Keratinocyte (primary cell): ENCODE measurements at regions not wholly inside any gene's neighbourhood (a gene's known extent, or its start where the extent isn't known, plus 50 kb on each side); places are given as distances from the start of the nearest gene placed in this dataset.

Experiments
- DNase-seq: peaks from one replicate; pipeline ENCODE4 v3.0.0-alpha.2; 2011; ENCODE audit warnings: low read depth, missing footprints, low spot score
- FAIRE-seq: peaks from 2 replicates; lab custom pipeline; 2011; peaks lifted over from hg19 to GRCh38; lab: Jason Lieb, UNC
- H2AFZ ChIP-seq: 2 replicates; pipeline ENCODE4 v1.6.0; 2012; ENCODE audit warnings: low read length, control low read depth, inconsistent platforms; ENCODE audit not compliant: control insufficient read depth
- H3K27ac ChIP-seq: 2 replicates; pipeline ENCODE4 v1.5.1; 2011; ENCODE audit warnings: low read length; ENCODE audit not compliant: control insufficient read depth, insufficient read depth
- H3K27me3 ChIP-seq: 3 replicates; pipeline ENCODE4 v1.6.0; 2011; ENCODE audit warnings: low read length; ENCODE audit not compliant: control insufficient read depth, insufficient read depth; ENCODE audit errors: extremely low read depth
- H3K36me3 ChIP-seq, 2 experiments: 2 replicates in 1 of 2; 3 replicates in 1 of 2; pipeline ENCODE4 v1.5.1; 2011; ENCODE audit warnings: low read length in 2 of 2, mild to moderate bottlenecking in 1 of 2; ENCODE audit not compliant: control insufficient read depth in 2 of 2, insufficient read depth in 2 of 2; ENCODE audit errors: extremely low read depth in 1 of 2
- H3K4me1 ChIP-seq: 3 replicates; pipeline ENCODE4 v1.5.1; 2011; ENCODE audit warnings: low read length; ENCODE audit not compliant: control insufficient read depth, insufficient read depth; ENCODE audit errors: extremely low read depth
- H3K4me2 ChIP-seq: 3 replicates; pipeline ENCODE4 v1.6.0; 2011; ENCODE audit warnings: low read depth, low read length; ENCODE audit not compliant: control insufficient read depth, insufficient read depth; ENCODE audit errors: extremely low read depth
- H3K4me3 ChIP-seq, 3 experiments: fragments of 200-600 bp in 1 of 3; sonication (generic) in 1 of 3; 2 replicates in 2 of 3; 3 replicates in 1 of 3; pipeline ENCODE4 v1.5.1; 2011 to 2016; ENCODE audit warnings: low read length in 3 of 3, mild to moderate bottlenecking in 3 of 3, control low read depth in 2 of 3, inconsistent platforms in 1 of 3, low read depth in 1 of 3, mixed read lengths in 1 of 3, mixed run types in 1 of 3, moderate library complexity in 1 of 3; ENCODE audit not compliant: control insufficient read depth in 2 of 3, insufficient read depth in 2 of 3; ENCODE audit errors: extremely low read depth in 1 of 3
- H3K79me2 ChIP-seq: 2 replicates; pipeline ENCODE4 v1.6.0; 2012; ENCODE audit warnings: low read length; ENCODE audit not compliant: control insufficient read depth, insufficient read depth
- H3K9ac ChIP-seq: 3 replicates; pipeline ENCODE4 v1.6.0; 2011; ENCODE audit warnings: low read length; ENCODE audit not compliant: control insufficient read depth, insufficient read depth; ENCODE audit errors: extremely low read depth
- H3K9me1 ChIP-seq: 3 replicates; pipeline ENCODE4 v1.6.0; 2011; ENCODE audit warnings: low read length; ENCODE audit not compliant: control insufficient read depth, insufficient read depth; ENCODE audit errors: extremely low read depth
- H3K9me3 ChIP-seq: 2 replicates; pipeline ENCODE4 v1.5.1; 2012; ENCODE audit warnings: low read depth, low read length; ENCODE audit not compliant: control insufficient read depth
- H4K20me1 ChIP-seq: 3 replicates; pipeline ENCODE4 v1.6.0; 2011; ENCODE audit warnings: low read length; ENCODE audit not compliant: control insufficient read depth, insufficient read depth; ENCODE audit errors: extremely low read depth
- CTCF ChIP-seq, 3 experiments: IDR thresholded peaks in 1 of 3; conservative IDR thresholded peaks in 1 of 3; optimal IDR thresholded peaks in 1 of 3; 2 replicates in 2 of 3; 3 replicates in 1 of 3; pipeline versions ENCODE3 to v1.5.1; 2011; ENCODE audit warnings: low read length in 3 of 3, mild to moderate bottlenecking in 3 of 3, moderate library complexity in 2 of 3, control low read depth in 1 of 3, inconsistent platforms in 1 of 3; ENCODE audit not compliant: insufficient read depth in 2 of 3; ENCODE audit errors: extremely low read depth in 1 of 3
- EZH2 ChIP-seq: IDR thresholded peaks from one replicate; pipeline ENCODE4 v1.6.1; 2012; ENCODE audit warnings: inconsistent platforms, mild to moderate bottlenecking, low read length, moderate library complexity
- dilution Hi-C: fragments of 300-500 bp; cut with MboI; formaldehyde crosslinking; loops from one replicate; pipeline ENCODE4 v1.7.0; 2020; ENCODE audit warnings: low sequenced_read_pairs; ENCODE audit not compliant: extremely low pct_ligation_motif_present

- Histone ChIP-seq H3K4me2 (no peak overlapping the region), H3K79me2 (no peaks in the 10 kb centered on the region), H3K4me3 (no peak overlapping the region), H3K27me3 (no peaks in the 10 kb centered on the region), H3K9me3 (no peaks in the 10 kb centered on the region), H2AFZ (no peak overlapping the region), H3K27ac (no peak overlapping the region), H3K9ac (no peak overlapping the region), H3K4me1 (no peaks in the 10 kb centered on the region), H4K20me1 (no peaks in the 10 kb centered on the region), H3K9me1 (no peaks in the 10 kb centered on the region), H3K36me3 (no peaks in the 10 kb centered on the region)
- FAIRE-seq (no peak), DNase-seq (no peak)
- TF ChIP-seq CTCF (optimal IDR thresholded peaks at IDR 0.05 in 1 of 3, IDR thresholded peaks at IDR 0.05 in 1 of 3, conservative IDR thresholded peaks at IDR 0.05 in 1 of 3; ENCODE audit: extremely low read depth in 1 of 3, insufficient read depth in 2 of 3, low read length in 3 of 3) (no peak), EZH2 (no peak)
- dilution Hi-C loops, result no loop called here
Measured at GRCh38 chr7:46533946-46534345, 612.9 kb upstream of the IGFBP3 start.

GRCh38 chr7:46532571-46532970 is 611.5 kb upstream of the IGFBP3 start:
- FAIRE-seq (no peak), DNase-seq (no peak)
- Histone ChIP-seq H3K36me3 (no peaks in the 10 kb centered on the region), H3K4me3 (no peak overlapping the region), H3K4me1 (no peaks in the 10 kb centered on the region), H3K27me3 (no peaks in the 10 kb centered on the region), H3K9ac (no peak overlapping the region), H3K9me3 (no peaks in the 10 kb centered on the region), H3K27ac (no peak overlapping the region), H2AFZ (no peak overlapping the region), H3K9me1 (no peaks in the 10 kb centered on the region), H3K79me2 (no peaks in the 10 kb centered on the region), H3K4me2 (no peak overlapping the region), H4K20me1 (no peaks in the 10 kb centered on the region)
- dilution Hi-C loops, result no loop called here
- TF ChIP-seq CTCF (optimal IDR thresholded peaks at IDR 0.05 in 1 of 3, IDR thresholded peaks at IDR 0.05 in 1 of 3, conservative IDR thresholded peaks at IDR 0.05 in 1 of 3; ENCODE audit: extremely low read depth in 1 of 3, insufficient read depth in 2 of 3, low read length in 3 of 3) (no peak), EZH2 (no peak)
